Ureter (tissue), 1 donor: ENCODE measurements at regions not wholly inside any gene's neighbourhood (a gene's known extent, or its start where the extent isn't known, plus 50 kb on each side); places are given as distances from the start of the nearest gene placed in this dataset.
"Not testable (repeated sequence)": the region's sequence is repeated elsewhere in the genome, so short reads cannot be mapped to it uniquely, and the experiment has no call there.

Source experiments
- DNase-seq: peaks from one replicate; pipeline ENCODE4 v3.0.0-alpha.2; 2020; ENCODE audit warnings: low spot score
- donor health status: DM: yes; HTN: yes; CAD: no.

DNA sequence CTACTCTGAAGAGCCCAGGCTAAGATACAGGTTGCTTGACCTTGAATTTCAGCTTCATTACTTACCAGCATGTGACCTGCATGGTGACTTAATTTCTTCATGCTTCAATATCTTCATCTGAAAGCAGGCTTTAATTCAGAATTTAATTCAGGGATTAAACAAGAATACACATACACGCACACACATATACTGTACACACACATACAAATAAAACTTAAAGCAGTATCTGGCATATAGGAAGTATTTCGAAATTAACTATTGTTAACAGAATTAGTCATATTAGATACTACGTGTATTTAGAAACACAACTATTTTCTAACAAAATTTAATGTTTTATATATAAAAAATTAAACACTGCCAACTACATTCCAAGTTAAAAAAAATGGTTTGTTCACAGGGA is 640.3 kb downstream of the SLC6A15 start:
- DNase-seq, result no peak

DNA sequence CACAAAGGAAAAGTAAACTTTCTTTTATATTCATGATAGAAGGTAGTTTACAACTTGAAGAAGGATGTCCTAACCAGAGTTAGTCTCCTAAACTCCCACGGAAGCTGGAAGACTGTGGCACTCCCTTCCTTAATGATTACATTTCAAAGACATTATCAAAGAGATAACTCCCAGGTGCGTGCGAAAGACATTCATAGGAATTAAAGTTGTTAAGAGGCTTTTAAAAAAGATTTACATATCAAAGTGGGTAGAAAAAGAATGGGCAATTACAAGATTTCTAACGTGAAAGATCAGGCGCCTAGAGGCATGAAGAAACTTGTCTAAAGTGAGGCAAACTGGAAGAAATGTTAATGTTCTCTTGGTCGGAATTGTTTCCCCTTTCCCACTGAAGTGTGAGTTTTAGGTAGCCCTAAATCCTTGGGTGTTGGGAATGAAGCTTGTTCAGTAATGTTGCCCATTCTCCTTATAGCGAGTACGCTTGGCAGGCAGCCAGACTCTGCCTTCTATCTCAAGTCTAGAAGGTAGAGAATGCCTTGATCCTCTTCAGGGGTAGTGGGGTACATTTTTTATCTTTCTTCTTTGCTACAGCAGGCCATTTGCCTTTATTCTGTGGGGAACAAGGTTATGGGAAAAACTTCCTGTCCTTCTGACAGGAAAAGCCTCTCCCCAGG is 642.0 kb downstream of the SLC6A15 start:
- DNase-seq, result no peak

DNA sequence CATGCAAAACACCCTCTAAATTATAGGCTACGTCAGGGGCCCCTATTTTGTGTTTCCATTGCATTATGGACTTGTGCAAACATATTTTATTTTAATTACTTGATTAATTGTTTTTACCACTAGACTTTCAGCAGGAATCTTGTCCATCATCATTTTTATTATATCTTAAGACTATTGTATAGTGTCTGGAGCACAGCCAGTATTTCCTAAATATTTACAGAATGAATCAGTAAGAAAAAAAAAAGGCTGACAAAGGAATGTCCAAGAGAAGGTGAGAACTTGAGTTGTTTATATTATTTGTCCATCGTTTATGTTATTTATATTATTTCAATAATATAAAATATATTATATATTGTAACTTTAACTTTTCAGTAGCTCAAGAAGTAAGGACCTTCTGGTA is 664.7 kb downstream of the SLC6A15 start:
- DNase-seq, result no peak

DNA sequence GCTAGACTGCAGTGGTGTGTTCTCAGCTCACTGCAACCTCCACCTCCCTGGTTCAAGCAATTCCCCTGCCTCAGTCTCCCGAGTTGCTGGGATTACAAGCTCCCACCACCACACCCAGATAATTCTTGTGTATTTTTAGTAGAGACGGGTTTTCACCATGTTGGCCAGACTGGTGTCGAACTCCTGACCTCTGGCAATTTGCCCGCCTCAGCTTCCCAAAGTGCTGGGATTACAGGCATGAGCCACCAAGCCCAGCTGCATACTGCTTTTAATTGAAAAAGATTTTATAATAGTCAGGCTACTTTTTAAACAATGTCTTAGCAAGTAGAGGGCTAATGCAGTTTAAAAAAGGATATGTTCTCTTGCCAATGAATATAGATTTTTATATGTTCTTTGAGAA is 668.9 kb downstream of the SLC6A15 start:
- no peak for DNase-seq

DNA sequence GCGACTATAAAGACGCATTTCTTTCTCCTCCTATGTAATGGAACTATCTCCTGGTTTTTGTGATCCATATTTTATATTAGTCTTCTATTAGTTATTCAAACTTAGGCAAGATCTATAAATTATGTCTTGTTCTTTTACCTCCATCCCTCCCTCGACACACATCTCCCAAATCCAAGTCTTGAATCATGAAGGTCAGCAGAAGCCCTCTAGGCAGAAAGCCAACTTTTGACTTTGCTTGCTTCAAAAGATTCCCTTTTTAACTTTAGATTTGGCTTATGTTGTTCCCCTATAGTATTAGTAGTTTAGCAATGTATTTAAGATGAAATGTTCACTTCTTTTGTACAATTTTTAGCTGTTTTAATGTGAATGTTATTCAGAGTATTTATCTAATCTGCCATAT is 689.8 kb downstream of the SLC6A15 start:
- DNase-seq, result no peak

DNA sequence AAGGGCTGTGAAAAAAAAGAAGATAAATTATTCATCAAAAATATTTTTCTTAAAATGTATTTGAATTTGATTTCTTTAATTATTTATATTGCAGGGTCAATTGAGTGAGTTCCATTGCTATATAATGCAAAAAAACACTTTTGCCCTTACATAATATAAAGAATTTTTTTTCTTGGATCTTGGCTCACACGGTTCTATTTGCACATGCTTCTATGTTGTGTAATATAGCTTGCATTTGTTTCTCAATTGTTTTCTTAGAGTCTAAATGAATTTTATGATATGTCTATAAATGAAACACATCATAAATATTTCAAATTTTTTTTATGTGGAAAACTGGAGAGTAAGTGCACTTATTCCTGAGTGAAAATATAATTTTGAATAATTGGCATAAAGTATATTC is 694.2 kb downstream of the SLC6A15 start:
- DNase-seq, result no peak

DNA sequence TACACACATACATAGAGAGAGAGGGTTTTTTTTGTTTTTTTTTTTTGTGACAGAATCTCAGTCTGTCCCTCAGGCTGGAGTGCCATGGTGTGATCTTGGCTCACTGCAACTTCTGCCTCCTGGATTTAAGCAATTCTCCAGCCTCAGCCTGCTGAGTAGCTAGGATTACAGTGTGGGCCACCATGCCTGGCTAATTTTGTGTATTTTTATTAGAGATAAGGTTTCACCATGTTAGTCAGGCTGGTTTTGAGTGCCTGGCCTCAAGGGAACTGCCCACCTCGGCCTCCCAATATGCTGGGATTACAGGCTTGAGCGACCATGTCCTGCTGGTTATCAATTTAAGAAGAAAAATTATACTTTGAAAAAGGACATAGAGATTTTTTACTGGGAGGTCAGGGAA is 710.6 kb downstream of the SLC6A15 start:
- no peak for DNase-seq

DNA sequence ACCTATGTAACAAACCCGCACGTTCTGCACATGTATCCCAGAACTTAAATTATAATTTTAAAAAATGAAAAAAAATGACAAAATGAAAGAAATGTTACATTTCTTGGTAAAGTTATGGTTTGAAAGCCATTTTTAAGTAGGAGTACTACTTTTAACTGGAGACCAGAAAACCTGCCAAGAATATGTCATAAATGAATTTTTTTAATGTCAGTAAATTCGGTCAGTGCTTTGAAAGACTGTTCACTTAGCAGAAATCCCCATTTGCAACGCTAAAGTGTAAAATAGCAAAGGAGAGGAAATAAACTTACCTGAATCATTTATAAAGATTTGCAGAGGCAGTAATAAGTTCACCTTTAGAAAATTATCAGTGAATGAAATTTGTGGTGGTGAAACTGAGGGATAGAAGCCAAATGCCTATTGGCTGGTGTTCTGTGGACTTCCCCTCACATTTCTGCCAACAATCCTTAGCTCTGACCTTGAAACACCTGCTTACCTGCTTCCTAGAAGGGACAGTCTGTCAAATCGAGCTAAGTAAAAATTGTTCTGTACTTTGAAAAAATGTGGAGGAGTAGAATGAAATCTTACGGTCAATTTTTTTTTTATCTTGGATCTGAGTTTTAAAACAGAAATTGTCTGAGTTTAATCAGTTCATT is 714.2 kb downstream of the SLC6A15 start:
- no peak for DNase-seq

DNA sequence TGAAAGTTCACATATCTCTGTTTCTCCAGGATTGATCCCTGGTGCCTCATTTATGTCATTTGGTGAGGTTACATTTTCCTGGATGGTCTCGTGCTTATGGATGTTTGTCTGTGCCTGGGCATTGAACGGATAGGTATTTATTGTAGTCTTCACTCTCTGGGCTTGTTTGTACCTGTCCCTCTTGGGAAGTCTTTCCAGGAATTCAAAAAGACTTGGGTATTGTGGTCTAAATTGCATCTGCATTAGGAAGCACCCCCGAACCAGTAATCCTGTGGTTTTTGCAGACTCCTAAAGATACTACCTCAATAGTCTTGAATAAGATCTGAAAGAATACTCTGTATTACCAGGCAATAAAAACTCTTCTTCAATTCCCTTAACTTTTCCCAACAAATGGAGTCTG is 720.8 kb downstream of the SLC6A15 start:
- no peak for DNase-seq

DNA sequence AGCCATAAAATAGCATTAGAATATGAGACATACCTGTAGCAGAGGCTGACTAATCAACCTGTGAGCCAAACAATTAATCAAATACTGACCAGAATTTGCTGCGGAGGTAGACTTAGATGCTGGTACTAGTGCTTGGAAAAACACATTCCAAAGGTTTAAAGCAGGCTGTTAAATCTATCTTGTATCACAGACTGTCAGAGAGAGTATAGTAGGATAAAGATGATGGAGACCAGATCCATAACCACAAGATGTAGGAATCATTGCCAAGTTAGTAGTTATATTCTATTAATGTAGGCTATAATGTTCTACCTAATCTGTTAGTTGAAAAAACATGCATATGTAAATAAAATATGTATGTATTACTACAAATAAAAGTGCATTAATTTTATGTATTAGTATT is 726.2 kb downstream of the SLC6A15 start:
- DNase-seq, result no peak

DNA sequence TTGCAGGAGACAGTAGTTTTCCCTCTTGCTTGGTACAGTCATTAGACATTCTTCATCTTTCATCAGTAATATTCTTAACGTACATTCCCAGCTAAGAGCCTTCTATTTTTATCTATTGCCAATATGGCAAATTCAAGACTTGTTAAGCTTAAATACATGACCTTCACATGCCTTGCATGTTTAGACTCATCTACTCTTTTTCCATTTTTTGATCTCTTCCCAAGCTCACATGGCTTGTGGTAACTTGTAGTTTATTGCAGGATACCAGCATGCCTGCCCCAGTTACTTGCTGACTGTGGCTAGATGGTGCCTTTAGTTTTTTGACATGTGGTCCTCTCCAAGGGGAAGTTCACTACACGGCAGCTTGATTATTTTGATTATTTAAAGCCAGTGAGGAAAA is 729.0 kb downstream of the SLC6A15 start:
- DNase-seq, result no peak

DNA sequence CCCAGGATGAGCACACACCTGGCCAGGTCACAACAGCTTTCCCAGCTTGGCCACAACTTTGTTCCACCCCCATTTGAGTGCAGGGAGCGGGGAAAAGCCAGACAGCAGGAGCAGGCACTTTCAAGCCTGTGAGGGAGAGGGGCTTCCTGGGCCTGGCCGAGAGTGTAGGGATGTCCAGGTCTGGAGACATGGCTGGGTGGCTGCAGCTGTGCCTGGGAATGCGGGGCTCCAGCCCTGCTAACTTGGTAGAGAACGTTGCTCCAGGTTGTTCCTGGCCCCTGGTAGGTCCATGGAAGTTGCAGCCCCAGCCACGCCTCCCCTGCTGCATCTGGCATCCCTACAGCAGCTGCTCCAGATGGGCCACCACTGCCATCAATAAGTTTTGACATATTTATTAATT is 738.5 kb downstream of the SLC6A15 start:
- no peak for DNase-seq

DNA sequence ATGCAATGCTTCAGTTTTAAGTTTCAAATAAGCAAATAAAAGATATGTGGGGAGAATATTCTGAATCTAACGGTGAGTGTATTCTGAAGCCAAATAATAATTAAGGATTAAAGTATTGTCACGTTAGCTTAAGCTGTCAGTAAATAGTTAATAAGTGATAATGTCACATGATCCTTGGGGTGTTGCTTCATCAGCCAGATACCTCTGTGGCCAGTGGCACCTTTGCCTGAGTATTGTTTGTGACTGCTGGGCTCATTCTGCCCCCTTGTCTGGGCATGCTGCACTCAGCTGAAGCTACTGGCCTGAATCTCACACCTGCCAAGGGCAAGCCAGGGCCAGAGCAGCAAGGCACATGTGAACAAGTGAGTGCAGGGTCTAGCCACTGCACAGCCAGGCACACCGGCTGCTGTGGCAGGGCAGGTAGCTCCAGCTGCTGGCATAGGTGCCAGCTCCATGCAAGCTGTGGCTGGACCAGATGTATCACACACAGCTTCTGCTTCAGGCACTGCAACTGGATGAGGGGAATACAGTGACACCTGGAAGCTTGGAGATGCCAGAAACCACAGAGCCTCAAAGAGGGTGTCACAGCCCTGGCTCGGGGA is 739.7 kb downstream of the SLC6A15 start:
- no peak for DNase-seq

DNA sequence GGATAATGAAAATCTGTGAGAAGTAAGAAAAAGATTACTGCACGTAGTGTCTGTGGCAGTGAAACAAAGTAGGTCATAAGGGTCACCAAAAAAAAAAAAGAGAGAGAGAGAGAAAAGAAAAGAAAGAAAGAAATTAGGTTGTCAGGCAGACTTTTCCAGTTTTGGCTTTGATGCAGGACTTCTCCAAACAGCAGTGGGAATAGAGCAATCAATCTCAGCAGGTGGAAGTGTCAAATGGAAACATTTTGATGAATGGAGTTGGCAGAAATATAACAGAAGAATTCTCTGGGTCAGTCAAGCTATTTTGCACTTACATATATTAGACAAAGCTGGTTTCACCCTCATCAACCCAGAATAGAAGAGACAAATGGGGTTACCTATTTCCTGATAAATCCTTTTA is 745.8 kb downstream of the SLC6A15 start:
- DNase-seq, result no peak

DNA sequence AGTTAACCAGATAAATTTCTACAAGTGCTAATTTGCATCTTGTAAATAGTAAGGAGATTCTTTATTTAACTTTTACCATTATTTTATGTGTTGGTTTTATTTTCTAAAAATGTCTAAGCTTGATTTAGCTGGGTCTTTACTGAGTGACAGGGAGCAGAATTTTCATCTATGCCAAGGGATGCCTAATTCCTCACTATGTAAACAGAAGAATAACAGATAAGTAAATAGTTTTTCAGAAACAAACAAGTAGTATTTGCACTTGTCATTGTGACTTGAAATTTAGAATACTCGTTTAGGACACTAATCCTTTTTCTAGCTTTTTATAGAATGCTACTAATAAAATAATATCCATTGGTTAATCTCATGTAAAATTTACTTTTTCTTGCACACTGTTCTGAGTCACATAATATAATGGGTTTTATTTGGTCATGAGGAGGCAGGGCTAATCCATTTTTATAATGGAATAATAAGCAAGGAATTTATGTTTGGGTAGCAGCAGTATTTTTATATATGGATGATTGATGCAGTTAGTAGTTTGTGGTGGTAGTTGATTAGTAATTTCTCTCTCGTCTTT is 746.5 kb downstream of the SLC6A15 start:
- no peak for DNase-seq

DNA sequence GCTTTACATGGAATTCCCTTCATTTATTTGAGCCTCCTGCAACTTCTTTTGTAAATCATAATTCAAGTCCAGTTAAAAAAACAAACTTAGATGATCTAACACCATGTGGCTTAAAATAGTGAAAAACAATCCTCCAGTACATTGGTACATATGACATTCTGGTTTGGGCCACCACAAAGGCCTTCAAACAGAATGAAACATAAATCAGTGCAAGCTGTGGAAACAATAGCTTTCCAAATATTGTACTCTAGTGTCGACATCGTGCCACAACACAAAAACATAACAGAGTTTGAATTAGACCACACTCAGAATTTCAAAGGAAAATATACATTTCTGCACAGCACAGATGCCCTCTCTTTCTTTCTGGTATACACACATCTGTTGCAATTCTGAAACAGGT is 751.3 kb downstream of the SLC6A15 start:
- no peak for DNase-seq

DNA sequence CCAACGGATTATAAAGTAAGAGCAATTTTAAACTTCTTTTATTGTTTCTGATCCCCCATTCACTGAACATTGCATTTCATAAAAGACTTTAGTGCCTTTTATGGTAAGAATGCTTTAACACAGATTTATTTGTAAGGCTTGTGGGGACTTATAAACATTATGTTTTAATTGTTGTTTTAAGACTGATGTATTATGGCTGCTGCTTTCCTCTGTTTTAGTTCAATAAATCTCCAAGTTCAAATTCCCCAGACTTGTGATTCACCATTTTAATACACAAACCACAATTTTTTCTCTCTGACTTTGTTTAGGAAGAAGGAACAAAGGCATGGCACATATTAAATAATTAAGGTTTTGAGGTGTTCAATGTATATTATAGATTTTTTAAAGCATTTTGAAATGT is 753.3 kb downstream of the SLC6A15 start:
- no peak for DNase-seq

DNA sequence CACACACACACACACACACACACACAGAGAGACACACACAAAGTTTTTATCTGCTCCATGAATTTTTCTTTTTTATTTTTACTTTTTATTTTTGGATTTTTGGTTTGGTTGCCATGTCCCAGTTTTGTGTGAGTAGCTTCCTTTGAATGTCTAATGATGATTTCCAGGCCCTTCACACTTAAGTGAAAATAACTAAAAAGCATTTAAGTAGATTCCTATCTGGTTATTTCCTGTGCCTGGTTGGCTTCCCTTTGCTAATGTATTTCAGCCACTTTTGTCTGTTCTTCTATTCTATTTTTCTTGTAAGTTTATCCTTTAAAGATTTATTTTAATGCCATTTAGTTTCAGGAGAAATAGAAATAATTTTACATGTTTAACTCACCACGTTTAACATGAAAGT is 755.4 kb downstream of the SLC6A15 start:
- DNase-seq, result no peak

DNA sequence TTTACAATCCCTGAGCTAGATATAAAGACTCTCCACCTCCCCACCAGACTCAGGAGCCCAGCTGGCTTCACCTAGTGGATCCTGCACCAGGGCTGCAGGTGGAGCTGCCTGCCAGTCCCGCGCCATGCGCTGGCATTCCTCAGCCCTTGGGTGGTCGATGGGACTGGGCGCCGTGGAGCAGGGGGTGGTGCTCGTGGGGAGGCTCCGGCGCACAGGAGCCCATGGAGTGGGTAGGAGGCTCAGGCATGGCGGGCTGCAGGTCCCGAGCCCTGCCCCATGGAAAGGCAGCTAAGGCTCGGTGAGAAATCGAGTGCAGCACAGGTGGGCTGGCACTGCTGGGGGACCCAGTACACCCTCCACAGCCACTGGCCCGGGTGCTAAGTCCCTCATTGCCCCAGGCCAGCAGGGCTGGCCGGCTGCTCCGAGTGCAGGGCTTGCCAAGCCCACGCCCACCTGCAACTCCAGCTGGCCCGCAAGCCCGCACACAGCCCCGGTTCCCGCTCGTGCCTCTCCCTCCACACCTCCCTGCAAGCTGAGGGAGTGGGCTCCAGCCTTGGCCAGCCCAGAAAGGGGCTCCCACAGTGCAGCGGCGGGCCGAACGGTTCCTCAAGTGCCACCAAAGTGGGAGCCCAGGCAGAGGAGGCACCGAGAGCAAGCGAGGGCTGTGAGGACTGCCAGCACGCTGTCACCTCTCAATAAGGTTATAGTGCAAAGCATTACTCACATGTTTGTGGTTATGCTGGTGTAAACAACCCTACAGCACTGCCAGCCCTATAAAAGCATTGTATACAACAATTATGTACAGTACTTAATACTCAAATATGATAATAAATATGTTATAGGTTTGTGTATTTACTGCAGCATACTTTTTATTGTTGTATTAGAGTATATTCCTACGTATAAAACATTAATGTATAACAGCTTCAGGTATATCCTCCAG is 757.3 kb downstream of the SLC6A15 start:
- DNase-seq, result not testable (repeated sequence)

DNA sequence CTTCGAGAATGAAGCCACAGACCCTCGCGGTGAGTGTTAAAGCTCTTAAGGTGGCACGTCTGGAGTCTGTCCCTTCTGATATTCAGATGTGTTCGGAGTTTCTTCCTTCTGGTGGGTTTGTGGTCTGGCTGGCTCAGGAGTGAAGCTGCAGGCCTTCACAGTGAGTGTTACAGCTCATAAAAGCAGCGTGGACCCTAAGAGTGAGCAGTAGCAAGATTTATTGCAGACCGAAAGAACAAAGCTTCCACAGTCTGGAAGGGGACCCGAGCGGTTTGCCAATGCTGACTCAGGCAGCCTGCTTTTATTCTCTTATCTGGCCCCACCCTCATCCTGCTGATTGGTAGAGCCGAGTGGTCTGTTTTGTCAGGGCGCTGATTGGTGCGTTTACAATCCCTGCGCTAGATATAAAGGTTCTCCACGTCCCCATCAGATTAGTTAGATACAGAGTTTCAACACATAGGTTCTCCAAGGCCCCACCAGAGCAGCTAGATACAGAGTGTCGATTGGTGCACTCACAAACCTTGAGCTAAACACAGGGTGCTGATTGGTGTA is 758.1 kb downstream of the SLC6A15 start:
- not testable (repeated sequence) for DNase-seq

DNA sequence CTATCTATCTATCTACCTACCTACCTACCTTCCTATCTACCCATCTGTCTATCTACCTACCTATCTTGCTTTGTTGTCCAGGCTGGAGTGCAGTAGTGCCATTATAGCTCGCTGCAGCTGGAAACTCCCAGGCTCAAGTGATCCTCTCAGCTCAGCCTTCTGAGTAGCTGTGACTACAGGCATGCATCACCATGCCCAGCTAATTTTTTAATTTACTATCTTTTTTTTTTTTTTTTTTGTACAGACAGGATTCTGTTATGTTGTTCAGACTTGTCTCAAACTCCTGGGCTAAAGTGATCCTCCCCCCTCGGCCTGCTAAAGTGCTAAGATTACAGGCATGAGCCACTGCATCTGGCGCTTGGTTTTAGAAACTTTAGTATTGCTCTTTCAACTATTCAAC is 762.4 kb downstream of the SLC6A15 start:
- no peak for DNase-seq

DNA sequence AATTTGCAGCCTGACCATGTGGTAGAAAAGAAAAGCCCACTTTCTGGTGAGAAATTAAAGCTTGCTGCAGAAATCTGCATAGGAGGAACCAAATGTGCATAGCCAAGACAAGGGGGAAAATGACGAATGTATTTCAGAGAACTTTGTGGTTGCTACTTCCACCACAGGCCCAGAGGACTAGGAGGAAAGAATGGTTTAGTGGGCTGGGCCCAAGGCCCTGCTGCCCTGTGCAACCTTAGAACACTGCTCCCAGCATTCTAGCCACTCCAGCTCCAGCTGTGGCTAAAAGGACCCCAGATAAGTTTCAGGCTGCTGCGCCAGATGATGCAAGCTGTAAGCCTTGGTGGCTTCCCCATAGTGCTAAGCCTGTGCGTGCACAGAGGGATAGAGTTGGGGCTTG is 764.3 kb downstream of the SLC6A15 start:
- no peak for DNase-seq
